Esophagus (tissue), 2 donors: ENCODE measurements at regions not wholly inside any gene's neighbourhood (a gene's known extent, or its start where the extent isn't known, plus 50 kb on each side); places are given as distances from the start of the nearest gene placed in this dataset.

Experiments
- H3K27ac ChIP-seq, 2 donors: one replicate each; pipeline ENCODE4 v1.5.1; 2013; ENCODE audit warnings: low read depth in 2 of 2, mild to moderate bottlenecking in 2 of 2, inconsistent platforms in 1 of 2, low read length in 1 of 2, moderate library complexity in 1 of 2
- H3K27me3 ChIP-seq, 2 donors: one replicate each; pipeline ENCODE4 v1.6.1; 2013; ENCODE audit warnings: low read length in 2 of 2, control low read depth in 1 of 2, mild to moderate bottlenecking in 1 of 2; ENCODE audit not compliant: insufficient read depth in 2 of 2, control insufficient read depth in 1 of 2
- H3K36me3 ChIP-seq, 2 donors: one replicate each; pipeline ENCODE4 v1.6.1; 2013; ENCODE audit warnings: low read length in 1 of 2; ENCODE audit not compliant: control insufficient read depth in 2 of 2, insufficient read depth in 2 of 2
- H3K4me1 ChIP-seq, 2 donors: one replicate each; pipeline ENCODE4 v1.6.1; 2013; ENCODE audit warnings: low read length in 1 of 2; ENCODE audit not compliant: control insufficient read depth in 2 of 2, insufficient read depth in 2 of 2
- H3K4me3 ChIP-seq, 2 donors: one replicate each; pipeline ENCODE4 v1.5.1; 2013; ENCODE audit warnings: low read length in 2 of 2, mild to moderate bottlenecking in 2 of 2, low read depth in 1 of 2, moderate library complexity in 1 of 2
- H3K9me3 ChIP-seq, 2 donors: one replicate each; pipeline ENCODE4 v1.6.1; 2013; ENCODE audit warnings: mild to moderate bottlenecking in 2 of 2, low read depth in 1 of 2, low read length in 1 of 2, moderate library complexity in 1 of 2; ENCODE audit not compliant: control insufficient read depth in 2 of 2, insufficient read depth in 1 of 2
- WGBS, 2 donors: extraction: QIAGEN DNeasy Blood & Tissue Kit; methylation state at CpG; one replicate each; pipeline ENCODE4 v1.1.7; 2013; 5-methylcytosine and 5-hydroxymethylcytosine counted together
- donor health status: healthy with polysubstance abuse.
- donor health status: Bipolar disorder and iron deficiency.

- no peaks in the 10 kb centered on the region for H3K36me3 ChIP-seq
- peaks cover 0 to 4% of the 10 kb centered on the region in 2 donors for H3K9me3 ChIP-seq
- 85% methylated on average over 29 to 36 of the region's 36 CpGs for WGBS, 2 donors
- no peaks in the 10 kb centered on the region for H3K4me1 ChIP-seq
- H3K27ac ChIP-seq = no peak overlapping the region
- no peaks in the 10 kb centered on the region for H3K27me3 ChIP-seq
- H3K4me3 ChIP-seq = no peak overlapping the region
These were observed 98.7 kb downstream of the C16orf95 start for GRCh38 chr16:87218281-87219055.

- WGBS, 2 donors = 93 to 94% methylated on average over 15 of the region's 15 CpGs
- Histone ChIP-seq H3K27ac (no peak overlapping the region), H3K4me3 (no peak overlapping the region)
These were observed 97.8 kb downstream of the C16orf95 start for GRCh38 chr16:87219287-87219909.

GRCh38 chr16:87221633-87222032, 95.6 kb downstream of the C16orf95 start:
- Histone ChIP-seq H3K4me1 (no peaks in the 10 kb centered on the region), H3K36me3 (no peaks in the 10 kb centered on the region), H3K27me3 (no peaks in the 10 kb centered on the region), H3K4me3 (no peak overlapping the region), H3K27ac (no peak overlapping the region), H3K9me3 (peaks cover 0 to 4% of the 10 kb centered on the region in 2 donors)
- 79 to 82% methylated on average over 3 of the region's 3 CpGs for WGBS, 2 donors

More at GRCh38 chr16:87219287-87219909, 97.8 kb downstream of the C16orf95 start:
- no peaks in the 10 kb centered on the region for H3K4me1 ChIP-seq
- H3K9me3 ChIP-seq = peaks cover 0 to 4% of the 10 kb centered on the region in 2 donors
- no peaks in the 10 kb centered on the region for H3K36me3 ChIP-seq
- no peaks in the 10 kb centered on the region for H3K27me3 ChIP-seq

- WGBS, 2 donors = 95% methylated on average over 1 of the region's 1 CpG
- Histone ChIP-seq H3K4me3 (no peak overlapping the region), H3K9me3 (peaks cover 0 to 4% of the 10 kb centered on the region in 2 donors), H3K4me1 (no peaks in the 10 kb centered on the region), H3K36me3 (no peaks in the 10 kb centered on the region), H3K27ac (no peak overlapping the region), H3K27me3 (no peaks in the 10 kb centered on the region)
These were observed 94.9 kb downstream of the C16orf95 start for GRCh38 chr16:87222335-87222734.

- H3K27me3 ChIP-seq = no peaks in the 10 kb centered on the region
- H3K36me3 ChIP-seq = no peaks in the 10 kb centered on the region
- H3K4me3 ChIP-seq = no peak overlapping the region
- H3K4me1 ChIP-seq = no peaks in the 10 kb centered on the region
- WGBS, 2 donors = 76 to 85% methylated on average over 3 of the region's 3 CpGs
- H3K27ac ChIP-seq = no peak overlapping the region
- H3K9me3 ChIP-seq = peaks cover 0 to 3% of the 10 kb centered on the region in 2 donors
These were observed 93.4 kb downstream of the C16orf95 start for GRCh38 chr16:87223656-87224248.

GRCh38 chr16:87226926-87227295, 90.3 kb downstream of the C16orf95 start:
- H3K9me3 ChIP-seq = no peaks in the 10 kb centered on the region
- H3K27ac ChIP-seq = no peak overlapping the region
- no peaks in the 10 kb centered on the region for H3K4me1 ChIP-seq
- no peaks in the 10 kb centered on the region for H3K36me3 ChIP-seq
- no peak overlapping the region for H3K4me3 ChIP-seq
- no peaks in the 10 kb centered on the region for H3K27me3 ChIP-seq

- Histone ChIP-seq H3K4me3 (no peak overlapping the region), H3K36me3 (no peaks in the 10 kb centered on the region), H3K27ac (no peak overlapping the region), H3K4me1 (no peaks in the 10 kb centered on the region), H3K9me3 (no peaks in the 10 kb centered on the region), H3K27me3 (no peaks in the 10 kb centered on the region)
- 72 to 73% methylated on average over 24 of the region's 24 CpGs for WGBS, 2 donors
These were observed 89.8 kb downstream of the C16orf95 start for GRCh38 chr16:87227296-87227951.

GRCh38 chr16:87228363-87228762, 88.8 kb downstream of the C16orf95 start:
- Histone ChIP-seq H3K4me3 (no peak overlapping the region), H3K27me3 (no peaks in the 10 kb centered on the region), H3K9me3 (no peaks in the 10 kb centered on the region), H3K27ac (no peak overlapping the region), H3K4me1 (no peaks in the 10 kb centered on the region), H3K36me3 (no peaks in the 10 kb centered on the region)
- 92 to 95% methylated on average over 8 of the region's 8 CpGs for WGBS, 2 donors

- WGBS, 2 donors = 88 to 90% methylated on average over 18 of the region's 18 CpGs
- no peaks in the 10 kb centered on the region for H3K27me3 ChIP-seq
- peaks cover 0 to 3% of the 10 kb centered on the region in 2 donors for H3K9me3 ChIP-seq
- no peaks in the 10 kb centered on the region for H3K36me3 ChIP-seq
- no peak overlapping the region for H3K27ac ChIP-seq
- no peaks in the 10 kb centered on the region for H3K4me1 ChIP-seq
- H3K4me3 ChIP-seq = no peak overlapping the region
These were observed 87.7 kb downstream of the C16orf95 start for GRCh38 chr16:87229230-87230188.
